HG03103 (cell line): ENCODE measurements at regions not wholly inside any gene's neighbourhood (a gene's known extent, or its start where the extent isn't known, plus 50 kb on each side); places are given as distances from the start of the nearest gene placed in this dataset.

Experiments used
- ATAC-seq: cut with Tn5 transposase; IDR thresholded peaks from one replicate; pipeline ENCODE4 v1.9.1; 2021; ENCODE audit warnings: low read depth; ENCODE audit not compliant: unreplicated experiment

GRCh38 chr3:55245351-55245750 is 241.8 kb downstream of the WNT5A start:
- no peak for ATAC-seq

GRCh38 chr3:55244247-55244646 is 242.9 kb downstream of the WNT5A start:
- no peak for ATAC-seq

- no peak for ATAC-seq
Observed at GRCh38 chr3:55243678-55244077, 243.4 kb downstream of the WNT5A start.

- ATAC-seq: no peak
Observed at GRCh38 chr3:55242921-55243320, 244.2 kb downstream of the WNT5A start.

GRCh38 chr3:55241098-55241497 is 246.0 kb downstream of the WNT5A start:
- no peak for ATAC-seq

GRCh38 chr3:55235416-55235815 is 251.7 kb downstream of the WNT5A start:
- no peak for ATAC-seq

GRCh38 chr3:55226696-55227095 is 260.4 kb downstream of the WNT5A start:
- ATAC-seq: no peak

GRCh38 chr3:55218577-55218976 is 268.5 kb downstream of the WNT5A start:
- no peak for ATAC-seq

- ATAC-seq: no peak
Observed at GRCh38 chr3:55207744-55208143, 279.4 kb downstream of the WNT5A start.

- ATAC-seq: no peak
Observed at GRCh38 chr3:55205990-55206389, 278.1 kb upstream of the LRTM1 start.

- ATAC-seq: no peak
Observed at GRCh38 chr3:55204417-55204816, 276.6 kb upstream of the LRTM1 start.

- no peak for ATAC-seq
Observed at GRCh38 chr3:55203546-55203945, 275.7 kb upstream of the LRTM1 start.

GRCh38 chr3:55203006-55203405 is 275.1 kb upstream of the LRTM1 start:
- ATAC-seq: no peak

- ATAC-seq: no peak
Observed at GRCh38 chr3:55202326-55202725, 274.5 kb upstream of the LRTM1 start.

GRCh38 chr3:55201779-55202178 is 273.9 kb upstream of the LRTM1 start:
- ATAC-seq: no peak

- no peak for ATAC-seq
Observed at GRCh38 chr3:55200906-55201305, 273.0 kb upstream of the LRTM1 start.

GRCh38 chr3:55198554-55198953 is 270.7 kb upstream of the LRTM1 start:
- ATAC-seq: no peak

- no peak for ATAC-seq
Observed at GRCh38 chr3:55197021-55197420, 269.2 kb upstream of the LRTM1 start.

- ATAC-seq: no peak
Observed at GRCh38 chr3:55196495-55196894, 268.6 kb upstream of the LRTM1 start.

GRCh38 chr3:55194376-55194775 is 266.5 kb upstream of the LRTM1 start:
- no peak for ATAC-seq

GRCh38 chr3:55191911-55192775 is 264.3 kb upstream of the LRTM1 start:
- ATAC-seq: no peak

GRCh38 chr3:55190331-55190730 is 262.5 kb upstream of the LRTM1 start:
- no peak for ATAC-seq
